AG09319 (cell line): ENCODE measurements at regions not wholly inside any gene's neighbourhood (a gene's known extent, or its start where the extent isn't known, plus 50 kb on each side); places are given as distances from the start of the nearest gene placed in this dataset.

Experiments
- DNase-seq: peaks from one replicate; pipeline ENCODE4 v3.0.0-alpha.2; 2010; ENCODE audit warnings: low read depth; ENCODE audit errors: extremely low read depth
- CTCF ChIP-seq: IDR thresholded peaks from 2 replicates; pipeline ENCODE4 v1.5.1; 2011; ENCODE audit warnings: low read depth, mild to moderate bottlenecking, inconsistent platforms, low read length, moderate library complexity

GRCh38 chr7:46993396-46993795 lies 588.5 kb downstream of the TNS3 start:
- no peak for DNase-seq
- no peak for TF ChIP-seq CTCF

- no peak for DNase-seq
- TF ChIP-seq CTCF = no peak
These were observed 591.1 kb downstream of the TNS3 start for GRCh38 chr7:46990761-46991160.

- no peak for TF ChIP-seq CTCF
- no peak for DNase-seq
These were observed 592.7 kb downstream of the TNS3 start for GRCh38 chr7:46989247-46989646.

GRCh38 chr7:46982928-46983327 lies 599.0 kb downstream of the TNS3 start:
- DNase-seq = no peak
- no peak for TF ChIP-seq CTCF

GRCh38 chr7:46979439-46979838 lies 602.5 kb downstream of the TNS3 start:
- DNase-seq = no peak
- TF ChIP-seq CTCF = no peak

- DNase-seq = no peak
- TF ChIP-seq CTCF = no peak
These were observed 606.4 kb downstream of the TNS3 start for GRCh38 chr7:46975493-46975892.

GRCh38 chr7:46972205-46972604 lies 609.7 kb downstream of the TNS3 start:
- TF ChIP-seq CTCF = no peak
- no peak for DNase-seq
